ENCODE measurements at regions not wholly inside any gene's neighbourhood (a gene's known extent, or its start where the extent isn't known, plus 50 kb on each side); places are given as distances from the start of the nearest gene placed in this dataset.

- H3K4me1 ChIP-seq (ENCODE audit: control insufficient read depth in 1 of 2, insufficient read depth in 2 of 2, low read length in 2 of 2), result peaks cover 0 to 9% of the 10 kb centered on the region in 2 donors
- WGBS (ENCODE audit: insufficient coverage), result no CpG with 5 or more reads among the region's 4 CpGs
- no peaks in the 10 kb centered on the region for H3K9me3 Mint-ChIP-seq
- no peaks in the 10 kb centered on the region for H4K20me1 ChIP-seq (ENCODE audit: insufficient read depth, low read length)
- no peaks in the 10 kb centered on the region for H3K27me3 ChIP-seq (ENCODE audit: control insufficient read depth in 2 of 2, insufficient read depth in 2 of 2, low read length in 2 of 2)
- TF ChIP-seq CTCF (IDR thresholded peaks at IDR 0.05), result no peak
- no peak overlapping the region for H2AFZ ChIP-seq (ENCODE audit: insufficient read depth, low read depth, low read length, poor library complexity, severe bottlenecking)
- no peak overlapping the region for H3K4me3 ChIP-seq (replicated peaks in 1 of 3; ENCODE audit: low read depth in 2 of 3, low read length in 3 of 3)
- H3K36me3 ChIP-seq (replicated peaks in 1 of 2; ENCODE audit: control insufficient read depth in 1 of 2, insufficient read depth in 2 of 2, low read length in 2 of 2), result no peaks in the 10 kb centered on the region
- peaks cover 9% of the 10 kb centered on the region for H3K4me1 Mint-ChIP-seq
- no peak overlapping the region for H3K27ac ChIP-seq (ENCODE audit: low read depth in 1 of 2, low read length in 2 of 2)
- H3K9ac ChIP-seq (ENCODE audit: insufficient read depth, low read length, poor library complexity, severe bottlenecking), result no peak overlapping the region
- peak in 1 of 3 donors; percentile 4 for DNase-seq
- intact Hi-C loops (cut with micrococcal nuclease), result no loop called here
- H3K79me2 ChIP-seq (ENCODE audit: insufficient read depth, low read length), result no peaks in the 10 kb centered on the region
- H3K27me3 Mint-ChIP-seq (ENCODE audit: low read depth in 3 of 3), result peaks cover 0 to 2% (median 0%) of the 10 kb centered on the region in 3 donors
- no peak overlapping the region for H3K4me2 ChIP-seq (replicated peaks; ENCODE audit: extremely low read depth, low read length, poor library complexity, severe bottlenecking)
- no peaks in the 10 kb centered on the region for H3K9me3 ChIP-seq (replicated peaks in 1 of 2; ENCODE audit: control insufficient read depth in 1 of 2, insufficient read depth in 1 of 2, low read length in 2 of 2)
- H3K36me3 Mint-ChIP-seq, result no peaks in the 10 kb centered on the region
- peak overlapping the region in 1 of 7 donors; percentile 48 for H3K27ac Mint-ChIP-seq
- no peak overlapping the region for H3K4me3 Mint-ChIP-seq
These were observed 618.6 kb downstream of the ZEB2 start for GRCh38 chr2:143901185-143901842.

- no peaks in the 10 kb centered on the region for H3K36me3 Mint-ChIP-seq
- no peaks in the 10 kb centered on the region for H3K27me3 ChIP-seq (ENCODE audit: control insufficient read depth in 2 of 2, insufficient read depth in 2 of 2, low read length in 2 of 2)
- no peaks in the 10 kb centered on the region for H3K36me3 ChIP-seq (replicated peaks in 1 of 2; ENCODE audit: control insufficient read depth in 1 of 2, insufficient read depth in 2 of 2, low read length in 2 of 2)
- H3K27ac Mint-ChIP-seq, result no peak overlapping the region
- no peaks in the 10 kb centered on the region for H4K20me1 ChIP-seq (ENCODE audit: insufficient read depth, low read length)
- peaks cover 0 to 2% (median 0%) of the 10 kb centered on the region in 3 donors for H3K27me3 Mint-ChIP-seq (ENCODE audit: low read depth in 3 of 3)
- TF ChIP-seq CTCF (IDR thresholded peaks at IDR 0.05), result no peak
- H3K79me2 ChIP-seq (ENCODE audit: insufficient read depth, low read length), result no peaks in the 10 kb centered on the region
- no peak overlapping the region for H2AFZ ChIP-seq (ENCODE audit: insufficient read depth, low read depth, low read length, poor library complexity, severe bottlenecking)
- WGBS (ENCODE audit: insufficient coverage), result no CpG with 5 or more reads among the region's 4 CpGs
- intact Hi-C loops (cut with micrococcal nuclease), result no loop called here
- no peak overlapping the region for H3K9ac ChIP-seq (ENCODE audit: insufficient read depth, low read length, poor library complexity, severe bottlenecking)
- H3K4me1 Mint-ChIP-seq, result peaks cover 9% of the 10 kb centered on the region
- H3K4me1 ChIP-seq (ENCODE audit: control insufficient read depth in 1 of 2, insufficient read depth in 2 of 2, low read length in 2 of 2), result peaks cover 0 to 9% of the 10 kb centered on the region in 2 donors
- no peak overlapping the region for H3K4me3 Mint-ChIP-seq
- no peaks in the 10 kb centered on the region for H3K9me3 Mint-ChIP-seq
- no peak overlapping the region for H3K4me3 ChIP-seq (replicated peaks in 1 of 3; ENCODE audit: low read depth in 2 of 3, low read length in 3 of 3)
- no peak overlapping the region for H3K4me2 ChIP-seq (replicated peaks; ENCODE audit: extremely low read depth, low read length, poor library complexity, severe bottlenecking)
- DNase-seq, result no peak
- no peaks in the 10 kb centered on the region for H3K9me3 ChIP-seq (replicated peaks in 1 of 2; ENCODE audit: control insufficient read depth in 1 of 2, insufficient read depth in 1 of 2, low read length in 2 of 2)
- H3K27ac ChIP-seq (ENCODE audit: low read depth in 1 of 2, low read length in 2 of 2), result no peak overlapping the region
These were observed 619.9 kb downstream of the ZEB2 start for GRCh38 chr2:143899987-143900386.

All from CD14-positive monocyte (primary cell).